Activated naive CD8-positive, alpha-beta T cell treated with anti-CD3 and anti-CD28 coated beads, Interleukin-2, amount 50 U/mL, for 24 hours (primary cell): ENCODE measurements at regions not wholly inside any gene's neighbourhood (a gene's known extent, or its start where the extent isn't known, plus 50 kb on each side); places are given as distances from the start of the nearest gene placed in this dataset.

Experiments used
- ATAC-seq: fragments of 150-1000 bp; cut with Tn5 transposase; one replicate; pipeline ENCODE4 v1.10.0; 2021
- DNase-seq: peaks from one replicate; pipeline ENCODE4 v3.0.0; 2021
- H3K27ac Mint-ChIP-seq: one replicate; pipeline ENCODE4 v1.8.0; 2021; ENCODE audit warnings: mild to moderate bottlenecking, mixed read lengths
- H3K27me3 Mint-ChIP-seq: one replicate; pipeline ENCODE4 v1.8.0; 2021; ENCODE audit warnings: mixed read lengths
- H3K36me3 Mint-ChIP-seq: one replicate; pipeline ENCODE4 v1.8.0; 2021; ENCODE audit warnings: low read depth, mixed read lengths
- H3K4me1 Mint-ChIP-seq: one replicate; pipeline ENCODE4 v1.8.0; 2021; ENCODE audit warnings: mixed read lengths
- H3K4me3 Mint-ChIP-seq: one replicate; pipeline ENCODE4 v1.8.0; 2021; ENCODE audit warnings: mild to moderate bottlenecking, moderate library complexity, mixed read lengths
- H3K9me3 Mint-ChIP-seq: one replicate; pipeline ENCODE4 v1.8.0; 2021; ENCODE audit warnings: mixed read lengths

DNA sequence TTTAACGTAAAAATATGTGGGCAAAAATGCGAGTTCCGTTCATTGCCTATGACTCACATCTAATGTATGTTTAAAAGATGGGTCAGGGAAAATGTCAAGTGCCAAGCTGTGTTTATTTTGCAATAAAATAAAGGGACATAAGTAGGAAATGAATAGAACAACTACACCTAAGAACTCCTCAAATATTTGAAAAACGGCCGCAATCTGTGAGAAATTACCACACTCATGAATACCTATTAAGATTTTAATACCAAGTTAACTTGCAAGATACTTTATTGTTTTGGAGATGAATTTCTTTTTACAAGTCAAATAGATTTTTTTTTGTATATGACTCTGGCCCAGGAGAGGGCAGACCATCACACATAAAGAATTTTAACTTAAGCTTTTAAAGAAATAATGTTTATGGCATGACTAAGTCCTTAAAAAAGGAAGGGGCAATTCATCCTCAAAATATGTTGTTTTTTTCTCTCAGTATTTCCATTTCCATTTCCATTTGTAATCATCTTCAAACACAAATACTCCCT, 152.7 kb downstream of the SUCNR1 start:
- Mint-ChIP-seq H3K27me3 (peaks cover 2% of the 10 kb centered on the region), H3K36me3 (no peaks in the 10 kb centered on the region), H3K4me3 (no peak overlapping the region), H3K4me1 (peaks cover 12% of the 10 kb centered on the region), H3K9me3 (no peaks in the 10 kb centered on the region), H3K27ac (no peak overlapping the region)
- ATAC-seq (no peak), DNase-seq (no peak)

DNA sequence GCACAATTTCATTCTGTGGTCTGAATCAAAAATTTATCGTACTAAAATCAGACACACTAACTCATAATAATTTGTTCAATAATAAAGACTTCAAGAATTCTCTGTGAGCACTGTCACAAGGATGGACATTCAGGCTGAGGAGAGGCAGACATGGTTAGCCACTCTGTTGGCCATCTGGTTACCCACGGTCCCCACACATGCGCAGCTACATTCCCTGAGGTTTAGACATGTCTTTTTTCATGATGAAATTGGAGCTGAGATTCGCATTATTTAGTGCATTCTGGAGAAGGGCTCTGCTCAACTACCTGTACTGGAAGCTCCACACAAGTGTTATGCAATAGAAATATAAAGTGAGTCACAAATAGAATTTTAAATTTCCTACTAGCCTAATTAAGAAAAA, 156.9 kb downstream of the SUCNR1 start:
- no peaks in the 10 kb centered on the region for H3K4me1 Mint-ChIP-seq
- no peaks in the 10 kb centered on the region for H3K36me3 Mint-ChIP-seq
- no peak overlapping the region for H3K4me3 Mint-ChIP-seq
- DNase-seq (no peak), ATAC-seq (no peak)
- H3K27ac Mint-ChIP-seq, result no peak overlapping the region
- peaks cover 2% of the 10 kb centered on the region for H3K27me3 Mint-ChIP-seq
- peaks cover 5% of the 10 kb centered on the region for H3K9me3 Mint-ChIP-seq

DNA sequence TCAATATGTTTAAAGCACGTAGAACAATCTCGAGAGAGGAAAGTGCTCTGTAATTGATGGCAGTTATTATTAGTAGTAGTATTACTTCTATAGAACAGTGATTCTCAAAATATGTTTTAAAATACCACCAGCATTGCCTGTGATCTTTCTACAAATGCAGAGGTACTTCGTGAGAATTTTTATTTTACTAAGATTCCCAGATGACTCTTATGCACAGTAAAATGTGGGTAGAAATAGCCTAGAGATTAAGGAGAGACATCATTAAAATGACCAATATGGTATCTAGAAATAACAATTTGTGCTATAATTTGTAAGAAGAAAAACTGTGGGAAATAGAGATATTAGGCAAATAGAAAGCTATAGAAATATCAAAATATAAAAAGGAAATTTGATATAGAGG, 157.9 kb downstream of the SUCNR1 start:
- H3K4me1 Mint-ChIP-seq, result no peaks in the 10 kb centered on the region
- peaks cover 2% of the 10 kb centered on the region for H3K27me3 Mint-ChIP-seq
- DNase-seq (no peak), ATAC-seq (no peak)
- H3K27ac Mint-ChIP-seq, result no peak overlapping the region
- peaks cover 15% of the 10 kb centered on the region for H3K9me3 Mint-ChIP-seq
- no peak overlapping the region for H3K4me3 Mint-ChIP-seq
- H3K36me3 Mint-ChIP-seq, result peaks cover 2% of the 10 kb centered on the region

DNA sequence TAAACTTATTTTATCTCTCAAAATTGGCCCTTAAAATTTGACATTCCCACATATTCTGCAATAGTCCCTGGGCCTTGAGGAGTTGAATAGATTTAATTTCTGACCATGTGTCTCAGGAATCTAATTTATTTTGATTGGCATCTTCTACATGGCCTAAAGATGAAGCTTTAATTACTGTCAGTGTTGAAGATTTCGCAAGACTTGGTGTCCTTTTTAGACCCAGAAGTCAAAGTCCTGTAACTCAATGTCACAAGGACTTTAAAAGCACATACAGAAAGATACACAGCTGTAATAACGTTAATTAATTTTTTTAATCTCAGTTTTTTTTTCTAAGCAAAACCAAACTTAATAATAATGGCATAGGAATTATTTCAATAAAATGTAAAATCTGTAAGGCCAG, 163.9 kb downstream of the SUCNR1 start:
- peaks cover 4% of the 10 kb centered on the region for H3K4me1 Mint-ChIP-seq
- ATAC-seq (no peak), DNase-seq (no peak)
- peaks cover 2% of the 10 kb centered on the region for H3K36me3 Mint-ChIP-seq
- no peak overlapping the region for H3K4me3 Mint-ChIP-seq
- no peak overlapping the region for H3K27ac Mint-ChIP-seq
- H3K27me3 Mint-ChIP-seq, result no peaks in the 10 kb centered on the region
- peaks cover 16% of the 10 kb centered on the region for H3K9me3 Mint-ChIP-seq

DNA sequence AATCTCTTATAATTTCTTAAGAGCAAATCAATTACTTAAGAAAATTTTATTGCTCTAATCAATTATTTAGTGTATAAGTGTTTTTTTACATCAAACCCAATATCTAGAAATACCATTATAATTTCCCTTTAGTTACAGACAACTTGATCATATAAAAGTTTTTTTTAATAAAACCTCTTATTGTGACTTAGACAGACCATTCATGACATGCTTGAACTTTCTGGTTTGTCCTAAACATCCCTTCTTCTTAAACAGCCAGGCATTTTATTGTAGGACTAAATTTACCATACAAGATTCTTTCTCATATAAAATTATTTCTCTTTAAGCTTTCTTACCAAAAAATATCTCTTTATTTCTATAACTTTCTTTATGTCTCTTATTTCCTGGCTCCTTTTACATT, 164.5 kb downstream of the SUCNR1 start:
- Mint-ChIP-seq H3K27ac (no peak overlapping the region), H3K27me3 (no peaks in the 10 kb centered on the region), H3K4me1 (peaks cover 4% of the 10 kb centered on the region), H3K9me3 (peaks cover 16% of the 10 kb centered on the region), H3K36me3 (peaks cover 2% of the 10 kb centered on the region), H3K4me3 (no peak overlapping the region)
- DNase-seq, result no peak
- ATAC-seq, result no peak

DNA sequence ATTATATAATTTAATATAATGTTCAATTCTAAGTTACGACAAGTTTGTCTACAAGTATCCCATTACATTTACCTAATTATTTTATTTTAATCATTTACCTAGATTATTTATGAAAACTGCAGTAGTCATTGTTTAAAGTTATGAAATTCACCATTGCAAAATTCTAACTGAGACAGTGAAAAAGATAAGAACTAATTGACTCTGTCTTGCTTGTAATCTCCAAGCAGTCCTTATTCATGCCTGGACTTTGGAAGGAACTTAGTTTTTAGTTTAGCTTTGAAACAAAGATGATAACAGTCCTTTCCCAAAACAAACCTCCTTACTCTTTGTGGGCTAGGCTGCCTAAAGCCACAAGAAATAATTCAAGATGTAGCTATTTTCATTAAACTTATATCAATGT, 165.0 kb downstream of the SUCNR1 start:
- Mint-ChIP-seq H3K27me3 (no peaks in the 10 kb centered on the region), H3K27ac (no peak overlapping the region), H3K4me1 (peaks cover 4% of the 10 kb centered on the region), H3K4me3 (no peak overlapping the region), H3K9me3 (peaks cover 16% of the 10 kb centered on the region), H3K36me3 (peaks cover 2% of the 10 kb centered on the region)
- DNase-seq, result no peak
- no peak for ATAC-seq

DNA sequence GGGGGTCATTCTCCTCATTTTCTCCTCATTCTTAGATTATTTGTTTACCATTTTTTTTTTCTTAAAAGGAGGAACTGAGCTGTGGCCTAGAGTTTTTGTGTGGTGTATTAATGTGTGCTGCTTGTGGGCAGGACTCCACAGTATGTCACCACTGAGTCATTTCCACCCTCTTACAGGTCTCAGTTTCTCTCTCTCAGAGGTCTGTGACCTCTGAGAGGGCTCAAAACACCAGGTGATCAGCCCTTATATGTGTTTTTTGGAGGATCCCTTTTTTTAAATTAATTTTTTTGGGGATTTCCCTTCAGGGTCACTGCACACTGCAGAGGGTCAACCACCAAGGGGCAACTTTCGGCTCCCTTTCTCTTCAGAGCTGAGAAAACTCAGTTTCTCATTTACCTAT, 166.4 kb downstream of the SUCNR1 start:
- DNase-seq (no peak), ATAC-seq (peak; percentile 49)
- Mint-ChIP-seq H3K27me3 (no peaks in the 10 kb centered on the region), H3K36me3 (peaks cover 2% of the 10 kb centered on the region), H3K27ac (no peak overlapping the region), H3K9me3 (peaks cover 15% of the 10 kb centered on the region), H3K4me3 (no peak overlapping the region), H3K4me1 (peaks cover 4% of the 10 kb centered on the region)

DNA sequence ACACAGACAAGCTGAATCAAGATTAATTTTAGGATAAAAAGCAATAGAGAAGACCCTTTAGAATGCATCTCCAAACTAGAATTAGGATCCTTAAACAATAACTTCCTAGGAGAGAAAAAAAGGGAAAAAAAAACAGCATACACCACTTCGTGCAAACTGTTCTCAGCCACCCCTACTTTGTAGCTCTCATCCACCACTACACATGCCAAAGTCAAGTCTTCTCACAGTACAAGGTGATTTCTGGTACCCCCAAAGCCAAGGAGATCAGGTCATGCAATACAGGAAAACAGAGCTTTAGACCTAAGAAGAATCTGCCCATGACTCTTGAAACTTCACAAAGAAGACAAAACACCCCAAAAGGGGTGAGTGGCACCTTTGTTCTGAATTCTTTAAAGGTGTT, 166.9 kb downstream of the SUCNR1 start:
- DNase-seq, result no peak
- Mint-ChIP-seq H3K27ac (no peak overlapping the region), H3K4me1 (peaks cover 4% of the 10 kb centered on the region), H3K4me3 (no peak overlapping the region), H3K27me3 (no peaks in the 10 kb centered on the region), H3K36me3 (peaks cover 2% of the 10 kb centered on the region), H3K9me3 (peaks cover 11% of the 10 kb centered on the region)
- ATAC-seq, result no peak

DNA sequence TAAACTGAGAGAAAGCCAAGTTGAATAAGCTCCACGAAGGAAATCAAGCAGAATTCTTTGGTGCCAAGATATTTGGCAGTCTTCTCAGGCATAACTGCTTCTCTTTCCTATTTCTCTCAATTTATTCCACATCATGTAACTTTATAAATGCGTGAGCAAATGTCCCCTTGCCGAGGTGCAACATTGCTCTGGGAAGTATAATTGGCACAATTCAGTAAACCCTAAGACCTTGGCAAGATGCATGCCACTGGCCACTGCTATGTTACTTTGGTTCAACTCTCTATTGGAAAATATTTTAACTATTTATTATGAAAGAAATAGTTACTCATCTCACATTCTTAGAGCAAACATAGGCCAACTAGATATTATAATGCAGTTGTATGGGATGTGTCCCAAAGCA, 170.2 kb downstream of the SUCNR1 start:
- no peak overlapping the region for H3K4me3 Mint-ChIP-seq
- no peak overlapping the region for H3K27ac Mint-ChIP-seq
- no peak for ATAC-seq
- H3K4me1 Mint-ChIP-seq, result peaks cover 4% of the 10 kb centered on the region
- no peaks in the 10 kb centered on the region for H3K27me3 Mint-ChIP-seq
- H3K9me3 Mint-ChIP-seq, result no peaks in the 10 kb centered on the region
- no peaks in the 10 kb centered on the region for H3K36me3 Mint-ChIP-seq
- no peak for DNase-seq

DNA sequence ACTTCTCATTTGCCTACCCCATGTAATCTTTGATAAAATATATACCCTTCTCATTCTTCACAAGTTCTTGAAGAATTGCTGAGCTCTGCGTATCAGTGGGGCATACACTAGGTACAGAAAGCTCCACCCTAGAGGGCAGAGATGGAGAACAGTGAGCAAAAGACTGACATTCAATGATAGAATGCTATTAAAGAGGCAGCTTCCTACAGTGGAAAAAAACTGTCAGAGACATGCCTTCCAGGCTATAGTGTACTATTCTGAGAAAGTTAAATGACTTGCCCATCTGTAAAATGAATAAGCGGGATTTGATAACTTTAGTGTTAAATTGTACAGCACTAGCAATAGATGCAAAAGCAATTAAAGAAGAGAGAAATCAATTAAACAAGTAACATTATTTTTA, 172.8 kb downstream of the SUCNR1 start:
- no peaks in the 10 kb centered on the region for H3K9me3 Mint-ChIP-seq
- DNase-seq, result no peak
- no peak overlapping the region for H3K27ac Mint-ChIP-seq
- no peaks in the 10 kb centered on the region for H3K4me1 Mint-ChIP-seq
- ATAC-seq, result peak; percentile 91
- no peaks in the 10 kb centered on the region for H3K27me3 Mint-ChIP-seq
- H3K36me3 Mint-ChIP-seq, result no peaks in the 10 kb centered on the region
- H3K4me3 Mint-ChIP-seq, result no peak overlapping the region

DNA sequence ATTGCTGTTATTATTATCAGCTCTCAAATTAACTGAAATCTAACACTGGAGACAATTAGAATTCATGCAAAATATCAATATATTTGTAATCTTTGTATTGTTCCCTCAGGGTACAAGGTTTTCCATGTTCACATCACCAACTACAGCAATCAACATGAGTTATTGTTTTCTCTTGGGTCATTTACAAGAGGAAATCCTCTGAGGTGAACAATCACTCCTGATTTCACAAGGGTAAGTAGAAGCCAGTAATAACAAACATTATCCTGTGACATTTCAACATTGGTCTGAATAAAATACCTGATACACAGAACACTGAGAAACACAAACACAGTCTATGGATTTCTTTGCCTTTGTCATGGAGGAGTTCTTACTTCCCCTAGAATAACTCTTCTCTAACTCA, 174.0 kb downstream of the SUCNR1 start:
- Mint-ChIP-seq H3K9me3 (no peaks in the 10 kb centered on the region), H3K4me1 (no peaks in the 10 kb centered on the region), H3K4me3 (no peak overlapping the region), H3K27me3 (no peaks in the 10 kb centered on the region), H3K27ac (no peak overlapping the region), H3K36me3 (no peaks in the 10 kb centered on the region)
- DNase-seq (no peak), ATAC-seq (no peak)

DNA sequence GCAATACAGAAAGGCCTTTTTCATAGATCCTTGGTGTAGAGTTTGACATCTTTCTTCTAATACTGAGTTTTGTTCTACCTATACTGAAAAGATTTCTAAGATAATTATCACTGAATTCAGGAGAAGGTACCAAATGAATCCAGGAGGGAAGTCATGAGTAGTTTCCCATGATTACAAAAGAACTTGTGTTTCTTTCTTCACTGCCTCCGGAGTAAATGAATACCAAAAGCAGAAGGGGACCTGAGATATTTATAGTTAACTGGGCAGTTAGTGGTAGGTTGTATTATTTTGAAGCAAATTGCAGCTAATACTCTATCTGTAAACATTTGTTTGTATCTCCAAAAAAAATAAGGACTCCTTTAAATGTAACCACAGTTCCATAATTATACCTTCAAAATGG, 175.4 kb downstream of the SUCNR1 start:
- Mint-ChIP-seq H3K9me3 (no peaks in the 10 kb centered on the region), H3K36me3 (no peaks in the 10 kb centered on the region), H3K4me1 (no peaks in the 10 kb centered on the region), H3K27ac (no peak overlapping the region), H3K27me3 (no peaks in the 10 kb centered on the region), H3K4me3 (no peak overlapping the region)
- ATAC-seq (no peak), DNase-seq (no peak)

DNA sequence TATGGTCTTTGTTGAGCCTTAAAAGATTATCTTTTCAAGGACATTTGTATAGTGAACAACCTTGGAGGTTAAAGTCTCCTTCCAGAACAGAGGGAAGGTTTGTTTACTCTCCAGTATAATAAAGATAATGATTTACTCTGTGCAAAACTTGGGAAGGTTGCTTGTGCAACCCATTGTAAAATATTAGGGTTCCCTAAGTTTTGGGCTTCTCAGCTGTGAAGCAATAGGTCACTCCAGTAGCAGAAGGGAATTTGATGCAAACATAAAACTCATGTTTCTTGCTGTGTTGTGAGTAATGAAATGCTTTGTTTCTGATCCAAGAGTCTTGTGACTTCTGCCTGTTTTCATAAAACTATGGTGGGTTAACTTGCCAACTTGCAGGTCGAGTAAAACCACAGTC, 177.5 kb downstream of the SUCNR1 start:
- no peaks in the 10 kb centered on the region for H3K4me1 Mint-ChIP-seq
- H3K36me3 Mint-ChIP-seq, result no peaks in the 10 kb centered on the region
- no peak overlapping the region for H3K27ac Mint-ChIP-seq
- H3K4me3 Mint-ChIP-seq, result no peak overlapping the region
- ATAC-seq, result no peak
- H3K27me3 Mint-ChIP-seq, result no peaks in the 10 kb centered on the region
- no peak for DNase-seq
- no peaks in the 10 kb centered on the region for H3K9me3 Mint-ChIP-seq

DNA sequence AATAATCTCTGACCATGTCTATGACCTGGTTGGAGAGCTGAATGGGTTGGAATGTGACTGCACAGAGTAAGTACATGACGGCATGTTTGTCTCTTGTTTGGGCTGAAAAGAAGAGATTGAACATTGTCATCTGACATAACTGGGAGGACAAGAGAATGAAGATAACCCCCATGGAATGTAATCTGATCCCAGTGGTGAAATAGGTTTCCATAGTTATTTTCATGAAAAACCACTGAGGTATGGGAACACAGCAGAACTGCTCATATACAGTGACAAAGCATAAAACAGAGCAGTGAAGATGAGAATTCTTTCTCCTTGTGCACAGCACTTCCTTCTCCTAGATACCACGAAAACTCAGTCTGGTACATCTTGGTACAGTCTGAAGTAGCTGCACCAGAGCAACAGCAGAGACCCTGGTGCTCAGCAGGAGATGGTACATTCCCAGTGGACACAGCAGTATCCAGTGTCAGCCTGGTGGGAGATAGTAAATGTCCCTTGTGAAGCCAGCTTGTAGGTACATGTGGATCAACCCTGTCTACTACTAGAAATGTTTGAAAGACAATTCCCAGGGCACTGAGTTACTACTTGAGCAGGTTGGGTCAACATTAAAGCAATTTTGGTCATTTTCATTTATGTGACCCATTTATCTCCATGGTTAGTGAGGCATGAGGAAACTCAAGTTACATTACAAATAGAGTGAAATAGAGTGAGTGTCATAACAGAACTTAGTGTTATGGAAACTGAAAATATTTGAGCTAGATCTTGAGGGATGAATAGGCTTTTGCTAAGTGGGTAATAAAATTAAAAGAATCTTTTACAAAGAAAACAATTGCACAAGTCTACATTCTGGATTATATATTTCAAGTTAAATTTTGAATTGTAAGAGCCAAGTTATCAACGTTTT, 178.3 kb downstream of the SUCNR1 start:
- Mint-ChIP-seq H3K27ac (no peak overlapping the region), H3K27me3 (no peaks in the 10 kb centered on the region), H3K36me3 (no peaks in the 10 kb centered on the region), H3K9me3 (no peaks in the 10 kb centered on the region), H3K4me1 (no peaks in the 10 kb centered on the region), H3K4me3 (no peak overlapping the region)
- DNase-seq, result no peak
- ATAC-seq, result no peak

DNA sequence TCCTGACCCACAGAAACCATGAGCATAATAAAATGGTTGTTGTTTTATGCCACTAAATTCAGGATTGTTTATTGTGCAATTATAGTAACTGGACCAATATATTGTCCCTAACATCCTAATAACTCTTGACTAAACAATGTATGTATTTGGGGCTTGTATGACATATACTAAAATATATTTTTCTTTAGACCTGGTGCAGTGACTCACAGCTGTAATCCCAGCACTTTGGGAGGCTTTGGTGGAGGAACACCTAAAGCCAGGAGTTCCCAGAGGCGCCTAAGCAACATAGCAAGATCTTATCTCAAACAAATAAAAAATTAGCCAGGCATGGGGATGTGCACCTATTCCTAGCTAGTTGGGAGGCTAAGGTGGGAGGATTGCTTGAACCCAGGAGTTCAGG, 180.4 kb downstream of the SUCNR1 start:
- DNase-seq, result no peak
- H3K4me1 Mint-ChIP-seq, result no peaks in the 10 kb centered on the region
- no peaks in the 10 kb centered on the region for H3K9me3 Mint-ChIP-seq
- H3K36me3 Mint-ChIP-seq, result no peaks in the 10 kb centered on the region
- no peaks in the 10 kb centered on the region for H3K27me3 Mint-ChIP-seq
- no peak overlapping the region for H3K27ac Mint-ChIP-seq
- ATAC-seq, result no peak
- H3K4me3 Mint-ChIP-seq, result no peak overlapping the region
